ENCODE measurements at regions not wholly inside any gene's neighbourhood (a gene's known extent, or its start where the extent isn't known, plus 50 kb on each side); places are given as distances from the start of the nearest gene placed in this dataset.
A peak's percentile ranks its signal among the peaks of the same experiment; 100 is the strongest.
"Not testable (repeated sequence)": the region's sequence is repeated elsewhere in the genome, so short reads cannot be mapped to it uniquely, and the experiment has no call there.

DNA sequence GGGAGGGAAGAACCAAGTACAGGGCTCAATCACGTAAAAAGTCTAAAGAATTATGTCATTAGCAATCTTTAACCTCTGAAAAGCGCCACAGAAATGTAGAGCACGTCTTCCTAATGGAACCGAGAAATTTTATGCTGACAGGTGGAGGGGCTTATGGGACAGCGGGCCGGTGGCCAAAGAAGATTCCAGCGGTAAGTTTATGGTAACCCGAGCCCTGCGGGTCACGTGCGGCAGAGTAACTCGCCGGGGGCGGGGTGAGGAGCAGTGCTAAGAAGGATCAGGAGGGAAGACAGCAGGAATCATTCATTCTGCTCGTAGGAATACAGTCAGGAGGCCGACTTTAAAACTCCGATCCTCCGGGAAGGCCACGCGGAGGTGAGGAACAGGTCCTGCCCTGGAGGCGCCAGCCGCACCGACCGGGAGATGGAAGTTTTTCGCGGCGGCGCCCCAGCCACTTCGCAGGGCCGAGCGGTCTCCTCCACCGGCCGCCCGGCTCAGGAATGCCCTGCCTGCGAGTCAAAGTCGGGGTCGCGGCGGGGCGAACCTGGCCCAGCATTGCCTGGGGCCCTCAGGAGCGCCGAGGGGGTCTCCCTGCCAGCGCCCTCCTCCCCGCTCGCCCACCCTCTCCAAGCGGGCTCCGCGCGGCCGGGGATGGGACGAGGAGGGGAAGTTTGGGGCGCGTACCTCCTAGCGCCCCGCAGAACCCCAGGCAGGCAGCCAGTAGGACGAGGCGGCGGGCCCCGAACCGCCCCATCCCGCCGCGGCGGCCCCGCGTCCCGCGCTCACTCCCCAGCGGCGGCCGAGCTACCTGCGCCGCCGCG, 101.8 kb downstream of the ESM1 start:
- no peak for DNase-seq

- no peak for DNase-seq
Measured at GRCh38 chr5:54882841-54883240, 102.6 kb downstream of the ESM1 start.

DNA sequence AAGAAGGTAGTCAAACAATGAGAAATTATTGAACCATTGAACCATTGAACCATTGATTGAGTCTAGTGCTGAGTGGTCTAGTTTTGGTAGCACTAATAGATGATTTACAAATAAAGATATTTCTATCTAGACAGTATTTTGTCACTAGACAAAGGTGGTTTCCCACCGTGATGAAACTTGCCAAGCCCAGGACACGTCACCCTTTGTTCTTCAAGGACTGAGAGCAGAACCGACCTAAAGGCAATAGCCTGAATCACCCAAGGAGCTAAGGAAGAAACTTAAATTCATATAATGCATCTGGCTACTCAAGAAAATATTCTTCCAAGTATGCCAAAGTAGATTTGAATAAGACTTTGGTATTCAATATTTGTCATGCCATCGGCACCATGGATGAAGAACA, 103.3 kb downstream of the ESM1 start:
- no peak for DNase-seq

DNA sequence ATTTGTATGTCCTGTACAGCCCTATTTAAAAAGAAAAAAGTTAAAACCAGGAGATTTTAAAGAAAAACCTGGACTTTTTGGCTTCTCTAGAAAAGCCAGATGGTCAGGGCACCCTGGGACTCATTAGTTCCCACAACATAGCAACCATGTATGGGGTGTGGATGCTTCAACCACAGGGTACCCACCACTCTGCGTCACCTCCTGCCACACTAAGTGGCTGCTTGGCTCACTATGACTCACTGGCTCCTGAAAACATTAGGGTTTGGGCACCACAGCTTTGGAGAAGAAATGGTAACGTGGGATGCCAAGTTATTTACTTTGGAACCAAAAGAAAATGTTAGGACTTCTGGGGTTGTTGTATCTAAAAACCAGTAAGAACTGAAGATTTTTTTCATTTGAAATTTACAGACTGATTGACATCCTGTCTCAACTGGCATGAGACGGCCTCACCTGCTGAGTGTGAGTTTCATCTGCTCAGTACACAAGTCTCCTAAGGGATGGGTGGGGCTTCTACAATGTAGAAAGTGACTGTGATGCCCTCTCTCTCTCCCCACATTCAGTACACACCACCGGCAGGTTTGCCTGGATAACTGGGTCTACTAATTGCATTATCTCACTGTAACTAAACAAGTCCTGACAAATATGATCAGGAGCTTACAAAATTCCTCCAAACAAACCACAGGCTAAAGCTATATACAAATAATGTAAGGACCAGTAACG, 103.9 kb downstream of the ESM1 start:
- DNase-seq: no peak

GRCh38 chr5:54876976-54877375, 108.4 kb downstream of the ESM1 start:
- no peak for DNase-seq

DNA sequence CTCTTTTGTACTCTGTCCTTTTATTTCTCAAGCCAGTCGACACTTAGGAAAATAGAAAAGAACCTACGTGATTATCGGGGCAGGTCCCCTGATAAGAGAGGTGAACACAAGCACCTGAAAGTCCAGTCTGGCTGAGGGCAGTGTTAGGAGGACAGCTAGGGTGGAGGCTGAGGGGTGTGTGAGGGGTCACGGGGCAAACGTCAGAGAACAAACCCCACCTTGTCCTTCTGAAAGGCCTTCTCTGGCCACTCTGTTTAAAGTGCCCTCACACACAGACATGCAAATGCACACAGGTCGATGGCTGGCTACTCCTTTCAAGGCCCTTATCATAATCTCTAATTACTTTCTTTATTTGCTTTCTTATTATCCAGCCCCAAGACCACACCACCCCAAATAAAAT, 108.8 kb downstream of the ESM1 start:
- DNase-seq: no peak

- DNase-seq: no peak
Measured at GRCh38 chr5:54874337-54875021, 110.9 kb downstream of the ESM1 start.

DNA sequence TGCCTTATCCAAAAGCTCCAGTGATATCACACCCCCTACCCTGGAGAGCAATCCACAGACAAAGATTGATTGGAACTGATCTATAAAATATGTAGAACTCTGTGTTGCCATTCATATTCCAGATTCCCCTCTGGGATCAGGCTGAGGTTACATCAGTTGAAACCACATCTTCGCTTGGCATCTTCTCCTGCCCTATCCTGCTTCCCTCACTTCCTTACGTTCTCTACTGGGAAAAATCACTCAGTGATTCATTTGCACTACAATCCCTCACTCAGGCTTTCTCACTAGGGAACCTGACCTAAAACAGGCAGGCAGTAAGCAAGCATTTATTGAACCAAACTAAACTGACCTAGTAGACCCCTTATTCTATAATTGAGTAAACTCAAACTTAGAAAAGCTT, 111.7 kb downstream of the ESM1 start:
- no peak for DNase-seq

DNA sequence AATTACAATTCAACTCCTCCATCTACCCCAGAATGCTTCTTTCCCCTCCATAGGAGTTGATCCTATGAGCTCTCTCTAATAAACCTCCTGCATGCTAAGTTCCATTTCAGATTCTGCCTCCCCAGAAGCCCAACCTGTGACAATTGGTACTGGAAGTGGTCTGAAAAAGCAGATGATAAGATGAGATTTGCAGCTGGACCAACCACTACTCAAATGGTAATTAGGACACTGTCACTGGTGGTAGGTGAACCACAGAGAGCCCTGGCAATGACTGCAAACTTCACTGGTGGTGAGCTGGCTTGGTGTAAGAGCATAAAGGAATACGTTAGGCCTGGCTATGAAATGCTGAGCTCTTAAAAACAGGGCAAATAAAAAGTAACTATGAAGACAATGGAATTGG, 112.6 kb downstream of the ESM1 start:
- no peak for DNase-seq

DNA sequence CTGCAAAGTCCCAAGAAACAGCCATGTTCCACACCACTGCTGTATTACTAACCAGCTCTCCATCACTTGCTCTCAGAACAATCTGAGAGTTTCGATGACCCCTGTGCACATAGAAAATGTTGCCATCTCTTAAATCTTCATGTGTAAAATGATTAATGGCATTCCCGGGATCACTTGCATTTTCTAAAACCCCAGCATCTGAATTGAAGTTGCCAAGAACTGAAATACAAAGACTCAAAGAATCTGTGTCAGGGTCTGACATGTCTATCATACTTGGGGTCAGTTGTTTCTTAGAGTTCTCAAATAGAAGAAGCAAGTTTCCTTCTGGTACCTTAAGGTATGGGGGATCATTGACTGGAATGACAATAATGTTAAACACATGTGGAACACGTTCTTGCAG, 115.1 kb downstream of the ESM1 start:
- no peak for DNase-seq

- no peak for DNase-seq
Measured at GRCh38 chr5:54869691-54870090, 115.7 kb downstream of the ESM1 start.

DNA sequence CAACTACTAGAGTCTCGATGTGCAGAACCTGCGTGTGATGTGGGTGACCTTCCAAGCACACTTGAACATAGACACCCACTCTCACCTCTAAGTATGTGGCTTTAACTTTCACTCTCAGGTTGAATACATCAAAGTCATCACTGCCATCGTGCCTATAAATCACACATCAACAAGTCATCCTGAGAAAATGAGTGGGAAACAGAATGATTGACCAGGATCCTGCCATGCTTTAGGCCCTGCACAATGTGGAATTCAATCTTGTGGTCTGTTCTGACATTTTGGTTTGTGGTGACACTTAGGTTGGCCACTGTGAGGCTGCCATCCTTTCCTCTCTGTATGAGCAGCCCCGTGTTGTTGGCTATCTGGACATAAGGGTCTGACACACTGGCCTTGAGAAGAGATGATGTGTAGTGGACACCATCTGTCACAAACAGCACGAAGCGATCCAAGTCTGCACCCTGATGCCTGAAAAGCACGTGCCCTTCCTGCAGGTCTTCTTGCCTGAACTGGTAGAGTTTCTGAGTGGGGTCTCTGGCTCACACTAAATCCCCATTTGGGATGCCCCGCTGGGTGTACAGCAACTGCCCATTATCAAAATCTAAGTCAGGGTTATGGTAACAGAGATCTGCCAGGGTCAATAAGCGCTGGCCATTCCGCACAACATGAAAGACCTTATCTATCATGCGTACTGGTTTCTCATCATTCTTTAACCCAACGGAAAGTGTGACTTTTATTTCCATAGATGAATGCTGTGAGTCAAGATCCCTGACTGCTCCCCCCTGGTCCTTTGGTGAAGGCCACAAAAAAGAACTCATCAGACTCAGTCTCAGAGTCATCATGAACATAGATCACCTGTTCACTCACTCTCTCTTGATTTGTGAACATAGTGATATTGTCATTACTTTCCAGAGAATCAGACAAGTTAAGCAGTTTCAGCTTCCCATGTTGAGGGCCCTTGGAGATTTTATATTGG, 116.6 kb downstream of the ESM1 start:
- no peak for DNase-seq

DNA sequence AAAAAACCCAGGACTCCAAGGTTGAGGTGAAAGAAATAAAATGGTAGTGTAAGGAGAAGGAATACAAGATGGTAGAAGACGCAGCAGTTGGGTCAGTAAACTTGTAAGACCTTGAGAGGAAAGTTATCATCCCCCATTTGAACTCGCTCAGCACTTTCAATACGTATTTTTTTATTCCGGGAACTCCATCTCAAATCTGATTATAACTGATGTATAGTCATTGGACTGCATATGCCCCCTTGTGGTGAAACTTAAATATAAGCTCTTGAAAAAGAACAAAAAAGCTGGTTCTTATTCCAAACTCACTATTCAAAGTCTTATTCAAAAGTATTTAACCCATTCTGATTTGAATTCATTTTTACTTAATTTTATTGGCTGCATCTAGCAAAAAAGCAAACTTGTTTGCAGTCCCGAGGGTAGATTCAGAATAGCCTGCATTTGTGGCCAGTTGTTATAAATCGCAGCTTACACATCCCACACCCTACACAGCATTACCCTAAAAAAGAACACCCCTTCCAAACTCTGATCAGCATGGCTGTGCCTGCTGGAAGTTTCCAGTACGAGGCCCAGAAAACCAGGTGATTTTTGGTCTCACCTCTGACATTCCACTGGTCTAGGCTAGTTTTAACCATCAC, 118.0 kb downstream of the ESM1 start:
- peak; percentile 49 for DNase-seq

DNA sequence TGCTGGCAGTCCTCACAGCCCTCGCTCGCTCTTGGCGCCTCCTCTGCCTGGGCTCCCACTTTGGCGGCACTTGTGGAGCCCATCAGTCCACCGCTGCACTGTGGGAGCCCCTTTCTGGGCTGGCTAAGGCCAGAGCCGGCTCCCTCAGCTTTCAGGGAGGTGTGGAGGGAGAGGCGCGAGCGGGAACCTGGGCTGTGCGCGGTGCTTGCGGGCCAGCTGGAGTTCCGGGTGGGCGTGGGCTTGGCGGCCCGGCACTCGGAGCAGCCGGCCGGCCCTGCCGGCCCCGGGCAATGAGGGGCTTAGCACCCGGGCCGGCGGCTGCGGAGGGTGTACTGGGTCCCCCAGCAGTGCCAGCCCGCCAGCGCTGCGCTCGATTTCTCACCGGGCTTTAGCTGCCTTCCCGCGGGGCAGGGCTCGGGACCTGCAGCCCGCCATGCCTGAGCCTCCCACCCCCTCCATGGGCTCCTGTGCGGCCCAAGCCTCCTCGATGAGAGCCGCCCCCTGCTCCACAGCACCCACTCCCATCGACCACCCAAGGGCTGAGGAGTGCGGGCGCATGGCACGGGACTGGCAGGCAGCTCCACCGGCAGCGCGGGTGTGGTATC, 120.4 kb downstream of the ESM1 start:
- not testable (repeated sequence) for DNase-seq

- no peak for DNase-seq
Measured at GRCh38 chr5:54862036-54862435, 123.4 kb downstream of the ESM1 start.

DNA sequence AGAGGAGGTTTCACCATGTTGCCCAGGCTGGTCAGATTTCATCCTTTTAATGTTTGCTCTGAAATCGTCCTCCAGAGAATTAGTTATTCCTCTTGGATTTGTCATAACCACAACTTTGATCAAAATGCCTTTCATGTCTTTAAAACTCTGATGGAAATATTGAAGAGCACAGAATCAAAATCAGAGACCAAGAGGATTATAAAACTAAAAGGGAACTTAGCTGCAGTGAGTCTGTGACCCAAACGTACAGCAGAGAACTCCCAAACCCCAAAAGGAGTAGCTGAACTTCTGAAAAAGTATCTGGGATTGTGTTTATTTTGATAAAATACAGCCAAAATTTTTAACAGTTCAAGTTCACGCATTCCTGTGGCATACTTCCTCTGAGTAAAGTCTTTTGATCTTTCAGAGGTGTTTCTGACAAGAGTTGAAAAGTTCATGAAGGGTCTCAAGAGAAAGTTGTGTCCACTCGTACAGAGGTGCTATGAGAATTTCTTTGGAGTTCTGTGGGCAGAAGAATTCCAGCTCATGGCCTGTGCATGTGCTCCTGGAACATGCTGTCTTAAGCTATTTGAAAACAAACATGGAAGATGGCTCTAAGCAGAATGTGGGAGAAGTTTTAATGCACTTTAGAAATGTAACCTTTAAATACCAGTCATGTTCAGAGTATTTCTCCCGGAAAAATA, 124.0 kb downstream of the ESM1 start:
- no peak for DNase-seq

- DNase-seq: no peak
Measured at GRCh38 chr5:54860321-54860720, 125.1 kb downstream of the ESM1 start.

DNA sequence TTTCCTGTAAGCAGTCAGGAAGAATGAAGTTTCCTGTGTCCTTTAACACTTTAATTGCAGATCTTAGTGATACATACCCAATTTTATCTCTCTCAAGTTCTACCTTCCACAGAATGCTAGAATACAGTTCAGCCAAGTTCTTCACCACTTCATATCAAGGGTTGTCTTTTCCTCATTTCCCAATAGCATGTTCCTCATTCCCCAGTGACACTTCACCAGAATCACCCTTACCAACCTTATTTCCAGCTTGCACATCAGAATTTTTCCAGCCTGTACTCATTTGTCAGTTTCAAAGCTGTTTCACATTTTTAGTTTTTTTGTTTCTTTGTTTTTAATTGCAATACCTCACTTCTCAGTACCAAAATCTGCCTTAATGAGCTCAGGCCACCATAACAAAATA, 126.1 kb downstream of the ESM1 start:
- DNase-seq: no peak

GRCh38 chr5:54854883-54855581, 130.4 kb downstream of the ESM1 start:
- DNase-seq: no peak

DNA sequence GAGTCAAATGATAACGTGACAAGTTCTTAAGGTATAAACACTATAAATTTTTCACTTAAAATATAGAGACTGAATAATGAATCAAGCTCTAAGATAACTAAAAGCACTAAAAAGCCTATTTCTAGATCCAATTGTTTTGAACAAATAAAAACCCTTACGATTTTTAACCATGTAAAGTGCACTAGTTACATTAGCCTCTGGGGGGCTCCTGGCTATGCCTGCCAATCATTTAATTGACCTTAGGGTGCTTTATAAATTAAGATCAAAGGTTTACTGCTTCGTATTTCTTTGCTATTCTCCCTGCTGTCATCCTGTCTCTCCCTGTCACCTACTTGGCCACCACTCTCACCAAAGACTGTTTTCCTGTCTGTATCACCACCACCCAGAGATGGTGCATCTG, 133.4 kb downstream of the ESM1 start:
- DNase-seq: no peak

GRCh38 chr5:54851449-54851848, 133.9 kb downstream of the ESM1 start:
- no peak for DNase-seq
